GM06990 (cell line): ENCODE measurements at regions not wholly inside any gene's neighbourhood (a gene's known extent, or its start where the extent isn't known, plus 50 kb on each side); places are given as distances from the start of the nearest gene placed in this dataset.
"Not testable (repeated sequence)": the region's sequence is repeated elsewhere in the genome, so short reads cannot be mapped to it uniquely, and the experiment has no call there.

Experiments
- DNase-seq: peaks from one replicate; pipeline ENCODE4 v3.0.0-alpha.2; 2011; ENCODE audit not compliant: insufficient read length; ENCODE audit errors: extremely low read depth
- H3K27me3 ChIP-seq: replicated peaks from 2 replicates; pipeline ENCODE4 v1.6.0; 2011; ENCODE audit warnings: low read length; ENCODE audit not compliant: control insufficient read depth, insufficient read depth
- H3K36me3 ChIP-seq: 2 replicates; pipeline ENCODE4 v1.5.1; 2011; ENCODE audit warnings: low read length; ENCODE audit not compliant: control insufficient read depth, insufficient read depth
- H3K4me3 ChIP-seq: replicated peaks from 2 replicates; pipeline ENCODE4 v1.5.1; 2011; ENCODE audit warnings: low read depth, mild to moderate bottlenecking, control low read depth, low read length
- TF ChIP-seq, protein P1 (sequence below): IDR thresholded peaks from 2 replicates; pipeline ENCODE4 v1.5.1; 2011; ENCODE audit warnings: low read length, control low read depth, mild to moderate bottlenecking, inconsistent platforms; ENCODE audit not compliant: insufficient read depth, poor library complexity, severe bottlenecking

DNA sequence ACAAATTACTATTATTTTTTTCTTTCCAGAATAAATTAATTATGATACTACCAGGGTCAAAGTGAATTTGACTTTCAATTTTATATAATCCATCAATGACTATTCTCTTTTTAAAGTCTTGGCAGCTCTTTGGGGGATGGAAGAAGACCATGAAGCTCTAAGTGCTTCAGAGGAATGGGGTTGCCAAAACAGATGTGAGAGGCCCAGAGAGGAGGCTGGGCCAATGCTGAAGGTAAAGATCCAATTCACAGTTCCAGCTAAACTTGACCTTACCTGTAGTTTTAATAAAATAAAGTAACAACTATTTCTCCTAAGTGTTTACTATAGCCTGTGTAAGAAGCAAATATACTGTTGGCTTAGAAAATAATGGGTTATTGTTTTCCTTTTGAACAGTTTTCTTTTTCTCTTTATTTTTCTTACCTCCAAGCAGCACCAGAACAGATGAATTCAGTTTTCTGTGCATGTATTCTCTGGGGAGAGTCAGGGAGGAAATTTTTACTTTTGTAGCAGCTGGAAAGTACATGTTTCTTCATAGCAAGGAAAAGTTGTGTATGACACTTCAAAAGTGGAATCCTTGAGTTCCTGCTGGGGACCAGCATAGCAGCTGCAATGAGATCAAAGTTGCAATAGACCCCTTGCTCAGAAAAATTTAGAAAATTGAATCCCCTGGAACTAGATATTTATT lies 104.9 kb downstream of the CEP44 start:
- H3K36me3 ChIP-seq: no peaks in the 10 kb centered on the region
- H3K4me3 ChIP-seq: no peak overlapping the region
- TF ChIP-seq, protein P1, sequence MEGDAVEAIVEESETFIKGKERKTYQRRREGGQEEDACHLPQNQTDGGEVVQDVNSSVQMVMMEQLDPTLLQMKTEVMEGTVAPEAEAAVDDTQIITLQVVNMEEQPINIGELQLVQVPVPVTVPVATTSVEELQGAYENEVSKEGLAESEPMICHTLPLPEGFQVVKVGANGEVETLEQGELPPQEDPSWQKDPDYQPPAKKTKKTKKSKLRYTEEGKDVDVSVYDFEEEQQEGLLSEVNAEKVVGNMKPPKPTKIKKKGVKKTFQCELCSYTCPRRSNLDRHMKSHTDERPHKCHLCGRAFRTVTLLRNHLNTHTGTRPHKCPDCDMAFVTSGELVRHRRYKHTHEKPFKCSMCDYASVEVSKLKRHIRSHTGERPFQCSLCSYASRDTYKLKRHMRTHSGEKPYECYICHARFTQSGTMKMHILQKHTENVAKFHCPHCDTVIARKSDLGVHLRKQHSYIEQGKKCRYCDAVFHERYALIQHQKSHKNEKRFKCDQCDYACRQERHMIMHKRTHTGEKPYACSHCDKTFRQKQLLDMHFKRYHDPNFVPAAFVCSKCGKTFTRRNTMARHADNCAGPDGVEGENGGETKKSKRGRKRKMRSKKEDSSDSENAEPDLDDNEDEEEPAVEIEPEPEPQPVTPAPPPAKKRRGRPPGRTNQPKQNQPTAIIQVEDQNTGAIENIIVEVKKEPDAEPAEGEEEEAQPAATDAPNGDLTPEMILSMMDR: no peak
- DNase-seq: no peak
- no peaks in the 10 kb centered on the region for H3K27me3 ChIP-seq

DNA sequence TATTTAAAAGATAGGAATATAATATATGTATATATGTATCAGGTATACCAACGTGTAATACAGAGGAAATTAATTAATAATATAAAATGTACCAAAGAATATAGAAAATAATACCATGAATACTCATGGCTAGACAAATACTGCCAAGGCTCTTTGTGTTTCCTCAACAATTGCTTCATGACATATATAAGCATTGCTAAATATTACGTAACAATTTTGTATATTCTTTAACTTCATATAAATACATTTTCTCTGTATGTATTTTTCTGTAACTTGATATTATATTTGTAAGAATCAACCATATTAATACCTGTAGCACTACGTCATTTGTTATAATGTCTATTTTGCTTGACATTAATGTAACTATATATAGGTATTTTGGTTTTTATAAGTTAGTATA lies 104.0 kb downstream of the CEP44 start:
- Histone ChIP-seq H3K36me3 (no peaks in the 10 kb centered on the region), H3K4me3 (no peak overlapping the region), H3K27me3 (no peaks in the 10 kb centered on the region)
- TF ChIP-seq, protein P1: no peak
- DNase-seq: no peak

DNA sequence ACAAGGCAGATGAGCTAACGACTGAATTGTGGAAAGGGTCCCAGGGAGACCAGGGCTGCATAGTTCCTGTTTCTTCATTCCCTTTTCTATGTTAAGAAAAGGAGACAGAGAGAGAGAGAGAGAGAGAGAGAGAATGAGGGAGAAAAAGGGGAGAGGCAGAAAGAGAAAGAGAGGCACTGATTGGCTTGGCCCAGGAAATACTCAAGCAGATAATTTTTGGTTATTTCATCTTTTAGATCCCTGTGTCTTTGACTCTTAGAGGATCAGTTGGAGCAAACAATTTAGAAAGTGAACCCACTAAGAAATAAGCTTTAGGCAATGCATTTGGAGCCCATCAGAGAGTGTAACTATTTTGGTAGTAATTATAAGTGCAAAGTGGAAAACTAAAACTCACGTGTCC lies 103.4 kb downstream of the CEP44 start:
- Histone ChIP-seq H3K27me3 (no peaks in the 10 kb centered on the region), H3K4me3 (no peak overlapping the region), H3K36me3 (no peaks in the 10 kb centered on the region)
- no peak for DNase-seq
- TF ChIP-seq, protein P1: no peak

DNA sequence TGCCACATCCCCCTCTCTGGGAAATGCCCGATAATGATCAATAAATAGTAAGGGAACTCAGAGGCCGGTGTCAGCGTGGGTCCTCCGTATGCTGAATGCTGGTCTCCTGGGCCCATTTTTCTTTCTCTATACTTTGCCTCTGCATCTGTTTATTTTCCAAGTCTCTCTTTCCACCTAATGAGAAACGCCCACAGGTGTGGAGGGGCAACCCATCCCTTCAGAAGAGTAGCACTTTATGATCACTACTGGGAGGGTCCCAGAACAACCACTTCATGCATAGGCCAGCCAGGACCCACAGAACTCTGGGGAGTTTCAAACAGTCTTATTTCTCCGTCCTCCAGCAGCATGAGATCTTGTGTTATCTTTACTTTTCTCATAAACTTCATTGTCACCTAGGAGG lies 100.1 kb downstream of the CEP44 start:
- no peaks in the 10 kb centered on the region for H3K36me3 ChIP-seq
- H3K4me3 ChIP-seq: no peak overlapping the region
- no peak for DNase-seq
- TF ChIP-seq, protein P1: no peak
- H3K27me3 ChIP-seq: no peaks in the 10 kb centered on the region

- not testable (repeated sequence) for H3K27me3 ChIP-seq, H3K36me3 ChIP-seq, DNase-seq, H3K4me3 ChIP-seq
Measured at GRCh38 chr4:174382938-174383605, 99.4 kb downstream of the CEP44 start.
